Keratinocyte (primary cell): ENCODE measurements at regions not wholly inside any gene's neighbourhood (a gene's known extent, or its start where the extent isn't known, plus 50 kb on each side); places are given as distances from the start of the nearest gene placed in this dataset.

Experiments
- DNase-seq: peaks from one replicate; pipeline ENCODE4 v3.0.0-alpha.2; 2011; ENCODE audit warnings: low read depth, missing footprints, low spot score
- FAIRE-seq: peaks from 2 replicates; lab custom pipeline; 2011; peaks lifted over from hg19 to GRCh38; lab: Jason Lieb, UNC
- H2AFZ ChIP-seq: 2 replicates; pipeline ENCODE4 v1.6.0; 2012; ENCODE audit warnings: low read length, control low read depth, inconsistent platforms; ENCODE audit not compliant: control insufficient read depth
- H3K27ac ChIP-seq: 2 replicates; pipeline ENCODE4 v1.5.1; 2011; ENCODE audit warnings: low read length; ENCODE audit not compliant: control insufficient read depth, insufficient read depth
- H3K27me3 ChIP-seq: 3 replicates; pipeline ENCODE4 v1.6.0; 2011; ENCODE audit warnings: low read length; ENCODE audit not compliant: control insufficient read depth, insufficient read depth; ENCODE audit errors: extremely low read depth
- H3K36me3 ChIP-seq, 2 experiments: 2 replicates in 1 of 2; 3 replicates in 1 of 2; pipeline ENCODE4 v1.5.1; 2011; ENCODE audit warnings: low read length in 2 of 2, mild to moderate bottlenecking in 1 of 2; ENCODE audit not compliant: control insufficient read depth in 2 of 2, insufficient read depth in 2 of 2; ENCODE audit errors: extremely low read depth in 1 of 2
- H3K4me1 ChIP-seq: 3 replicates; pipeline ENCODE4 v1.5.1; 2011; ENCODE audit warnings: low read length; ENCODE audit not compliant: control insufficient read depth, insufficient read depth; ENCODE audit errors: extremely low read depth
- H3K4me2 ChIP-seq: 3 replicates; pipeline ENCODE4 v1.6.0; 2011; ENCODE audit warnings: low read depth, low read length; ENCODE audit not compliant: control insufficient read depth, insufficient read depth; ENCODE audit errors: extremely low read depth
- H3K4me3 ChIP-seq, 3 experiments: fragments of 200-600 bp in 1 of 3; sonication (generic) in 1 of 3; 2 replicates in 2 of 3; 3 replicates in 1 of 3; pipeline ENCODE4 v1.5.1; 2011 to 2016; ENCODE audit warnings: low read length in 3 of 3, mild to moderate bottlenecking in 3 of 3, control low read depth in 2 of 3, inconsistent platforms in 1 of 3, low read depth in 1 of 3, mixed read lengths in 1 of 3, mixed run types in 1 of 3, moderate library complexity in 1 of 3; ENCODE audit not compliant: control insufficient read depth in 2 of 3, insufficient read depth in 2 of 3; ENCODE audit errors: extremely low read depth in 1 of 3
- H3K79me2 ChIP-seq: 2 replicates; pipeline ENCODE4 v1.6.0; 2012; ENCODE audit warnings: low read length; ENCODE audit not compliant: control insufficient read depth, insufficient read depth
- H3K9ac ChIP-seq: 3 replicates; pipeline ENCODE4 v1.6.0; 2011; ENCODE audit warnings: low read length; ENCODE audit not compliant: control insufficient read depth, insufficient read depth; ENCODE audit errors: extremely low read depth
- H3K9me1 ChIP-seq: 3 replicates; pipeline ENCODE4 v1.6.0; 2011; ENCODE audit warnings: low read length; ENCODE audit not compliant: control insufficient read depth, insufficient read depth; ENCODE audit errors: extremely low read depth
- H3K9me3 ChIP-seq: 2 replicates; pipeline ENCODE4 v1.5.1; 2012; ENCODE audit warnings: low read depth, low read length; ENCODE audit not compliant: control insufficient read depth
- H4K20me1 ChIP-seq: 3 replicates; pipeline ENCODE4 v1.6.0; 2011; ENCODE audit warnings: low read length; ENCODE audit not compliant: control insufficient read depth, insufficient read depth; ENCODE audit errors: extremely low read depth
- CTCF ChIP-seq, 3 experiments: IDR thresholded peaks in 1 of 3; conservative IDR thresholded peaks in 1 of 3; optimal IDR thresholded peaks in 1 of 3; 2 replicates in 2 of 3; 3 replicates in 1 of 3; pipeline versions ENCODE3 to v1.5.1; 2011; ENCODE audit warnings: low read length in 3 of 3, mild to moderate bottlenecking in 3 of 3, moderate library complexity in 2 of 3, control low read depth in 1 of 3, inconsistent platforms in 1 of 3; ENCODE audit not compliant: insufficient read depth in 2 of 3; ENCODE audit errors: extremely low read depth in 1 of 3
- EZH2 ChIP-seq: IDR thresholded peaks from one replicate; pipeline ENCODE4 v1.6.1; 2012; ENCODE audit warnings: inconsistent platforms, mild to moderate bottlenecking, low read length, moderate library complexity
- dilution Hi-C: fragments of 300-500 bp; cut with MboI; formaldehyde crosslinking; loops from one replicate; pipeline ENCODE4 v1.7.0; 2020; ENCODE audit warnings: low sequenced_read_pairs; ENCODE audit not compliant: extremely low pct_ligation_motif_present

DNA sequence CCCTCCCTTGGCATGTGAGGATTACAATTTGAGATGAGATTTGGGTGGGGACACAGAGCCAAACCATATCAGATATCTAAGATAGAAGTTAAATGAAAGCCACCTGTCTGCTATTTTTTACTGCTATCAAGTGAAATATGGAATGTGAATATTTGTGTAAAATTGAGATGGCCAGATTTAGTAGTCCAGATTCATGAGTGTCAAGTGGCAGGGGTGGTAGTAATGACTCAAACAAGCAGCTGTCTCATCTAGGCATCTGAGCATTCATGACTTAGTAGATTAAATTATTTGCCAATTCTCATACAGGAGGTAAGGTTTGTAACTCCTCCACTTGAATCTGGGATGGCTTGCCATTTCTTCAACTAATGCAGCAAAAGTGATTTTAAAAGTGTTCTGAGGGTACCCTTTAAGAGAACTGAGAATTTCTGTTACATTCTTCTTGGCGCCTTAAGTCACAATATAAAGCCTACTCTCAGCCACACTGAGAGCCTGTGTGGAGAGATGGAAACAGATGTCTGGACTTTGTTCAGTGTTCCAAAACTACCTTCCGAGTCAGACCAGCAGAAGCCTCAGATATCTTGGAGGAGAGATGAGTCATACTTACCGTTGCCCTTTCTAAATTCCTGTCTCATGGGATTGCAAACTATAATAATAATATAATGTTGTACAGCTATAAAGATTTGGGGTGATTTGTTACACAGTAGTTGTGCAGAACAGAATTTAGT, 1065.6 kb upstream of the TMPRSS15 start:
- Histone ChIP-seq H3K4me2 (no peak overlapping the region), H4K20me1 (no peaks in the 10 kb centered on the region), H2AFZ (no peak overlapping the region), H3K36me3 (no peaks in the 10 kb centered on the region), H3K9me3 (peaks cover under 1% of the 10 kb centered on the region), H3K79me2 (no peaks in the 10 kb centered on the region), H3K9me1 (no peaks in the 10 kb centered on the region), H3K27me3 (no peaks in the 10 kb centered on the region), H3K4me1 (no peaks in the 10 kb centered on the region), H3K9ac (no peak overlapping the region), H3K4me3 (no peak overlapping the region), H3K27ac (no peak overlapping the region)
- TF ChIP-seq EZH2 (no peak), CTCF (optimal IDR thresholded peaks at IDR 0.05 in 1 of 3, IDR thresholded peaks at IDR 0.05 in 1 of 3, conservative IDR thresholded peaks at IDR 0.05 in 1 of 3; ENCODE audit: extremely low read depth in 1 of 3, insufficient read depth in 2 of 3, low read length in 3 of 3) (no peak)
- dilution Hi-C loops = no loop called here
- DNase-seq (no peak), FAIRE-seq (no peak)

GRCh38 chr21:19475525-19475924, 1071.9 kb upstream of the TMPRSS15 start:
- TF ChIP-seq CTCF (optimal IDR thresholded peaks at IDR 0.05 in 1 of 3, IDR thresholded peaks at IDR 0.05 in 1 of 3, conservative IDR thresholded peaks at IDR 0.05 in 1 of 3; ENCODE audit: extremely low read depth in 1 of 3, insufficient read depth in 2 of 3, low read length in 3 of 3) (no peak), EZH2 (no peak)
- H3K4me3 ChIP-seq = no peak overlapping the region
- dilution Hi-C loops = no loop called here
- DNase-seq (no peak), FAIRE-seq (no peak)
- no peaks in the 10 kb centered on the region for H3K79me2 ChIP-seq
- H4K20me1 ChIP-seq = no peaks in the 10 kb centered on the region
- no peaks in the 10 kb centered on the region for H3K36me3 ChIP-seq
- H3K9me1 ChIP-seq = no peaks in the 10 kb centered on the region
- no peak overlapping the region for H2AFZ ChIP-seq
- no peaks in the 10 kb centered on the region for H3K4me1 ChIP-seq
- no peak overlapping the region for H3K9ac ChIP-seq
- no peaks in the 10 kb centered on the region for H3K27me3 ChIP-seq
- H3K27ac ChIP-seq = no peak overlapping the region
- H3K4me2 ChIP-seq = no peak overlapping the region
- no peaks in the 10 kb centered on the region for H3K9me3 ChIP-seq
